GM19351 (cell line): ENCODE measurements at regions not wholly inside any gene's neighbourhood (a gene's known extent, or its start where the extent isn't known, plus 50 kb on each side); places are given as distances from the start of the nearest gene placed in this dataset.

ENCODE experiments used
- ATAC-seq: cut with Tn5 transposase; IDR thresholded peaks from one replicate; pipeline ENCODE4 v1.9.1; 2021; ENCODE audit warnings: mild to moderate bottlenecking, moderate library complexity; ENCODE audit not compliant: unreplicated experiment

- no peak for ATAC-seq
Observed at GRCh38 chr11:128269466-128269865, 317.9 kb downstream of the ETS1 start.

DNA sequence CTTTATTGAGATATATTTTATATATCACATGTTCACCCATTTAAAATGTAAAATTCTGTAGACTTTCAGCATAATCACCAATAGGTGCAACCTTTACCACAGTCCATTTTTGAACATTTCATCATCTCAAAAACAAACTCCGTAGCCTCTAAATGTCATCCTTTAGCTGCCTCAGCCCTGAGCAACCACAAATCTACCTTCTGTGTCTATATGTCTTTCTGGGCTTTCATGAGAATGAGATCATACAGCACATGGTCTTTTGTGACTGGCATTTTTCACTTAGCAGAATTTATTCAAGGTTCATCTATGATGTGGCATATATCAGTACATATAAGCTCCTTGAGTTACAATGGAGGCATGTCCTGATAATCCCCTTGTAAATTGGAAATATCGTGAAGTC lies 320.5 kb downstream of the ETS1 start:
- ATAC-seq = no peak

GRCh38 chr11:128262463-128263345 lies 324.7 kb downstream of the ETS1 start:
- ATAC-seq = no peak

DNA sequence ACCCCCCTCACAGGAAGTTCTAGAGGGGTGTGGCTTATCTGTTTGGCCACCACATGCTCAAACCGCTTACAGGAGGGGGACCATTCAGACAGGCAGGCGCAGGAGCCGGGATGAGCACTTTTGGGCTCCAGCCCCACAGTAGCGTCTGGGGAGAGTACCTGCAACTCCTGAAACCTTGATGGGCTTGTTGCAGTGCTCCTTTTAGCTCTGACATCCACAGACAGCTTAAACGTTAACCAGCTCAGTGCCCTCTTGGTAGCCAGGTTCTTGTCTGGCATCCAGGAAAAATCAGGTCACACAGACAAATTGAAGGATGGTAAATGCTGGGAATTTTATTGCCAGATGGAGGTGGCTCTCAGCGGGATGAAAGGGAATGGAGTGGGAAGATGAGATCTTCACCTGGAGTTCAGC lies 326.3 kb downstream of the ETS1 start:
- ATAC-seq = no peak

DNA sequence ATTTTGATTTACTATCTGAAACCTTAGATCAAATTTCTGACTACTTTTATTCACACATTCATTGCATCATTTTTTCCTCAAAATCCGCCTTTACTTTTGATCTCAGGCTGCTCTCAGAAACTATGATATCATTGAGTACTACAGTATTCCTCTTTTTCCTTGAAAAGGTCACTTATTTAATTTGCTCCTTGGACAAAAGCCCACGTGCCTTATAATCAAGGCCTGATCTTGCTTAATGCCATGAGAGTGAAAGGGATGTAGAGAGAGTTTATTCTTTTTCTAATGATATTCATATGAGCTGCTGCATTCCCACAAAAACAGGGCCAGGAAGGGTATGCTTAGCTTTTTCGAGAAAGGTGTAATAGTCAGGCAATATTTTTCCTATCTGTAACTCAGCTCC lies 327.0 kb downstream of the ETS1 start:
- ATAC-seq = no peak

DNA sequence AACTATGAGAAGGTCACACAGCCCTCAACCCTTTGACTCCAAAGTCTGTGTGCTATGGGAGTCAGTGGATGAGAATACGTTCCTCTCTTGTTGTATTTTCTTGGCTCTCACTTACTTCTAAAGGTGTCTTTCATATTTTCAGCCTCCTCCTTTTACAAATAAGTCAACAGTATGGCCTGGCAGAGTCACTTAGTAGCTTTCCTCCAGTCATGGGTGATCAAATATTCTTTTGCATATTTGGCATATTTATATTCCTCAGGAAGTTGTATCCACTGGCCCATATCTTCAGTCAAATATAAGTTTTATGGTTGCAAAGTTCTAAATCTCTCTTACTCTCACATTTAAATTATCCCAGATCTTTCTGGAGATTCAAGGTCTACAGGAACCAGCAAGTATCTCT lies 327.5 kb downstream of the ETS1 start:
- ATAC-seq = no peak

GRCh38 chr11:128254941-128255340 lies 332.4 kb downstream of the ETS1 start:
- ATAC-seq = no peak

DNA sequence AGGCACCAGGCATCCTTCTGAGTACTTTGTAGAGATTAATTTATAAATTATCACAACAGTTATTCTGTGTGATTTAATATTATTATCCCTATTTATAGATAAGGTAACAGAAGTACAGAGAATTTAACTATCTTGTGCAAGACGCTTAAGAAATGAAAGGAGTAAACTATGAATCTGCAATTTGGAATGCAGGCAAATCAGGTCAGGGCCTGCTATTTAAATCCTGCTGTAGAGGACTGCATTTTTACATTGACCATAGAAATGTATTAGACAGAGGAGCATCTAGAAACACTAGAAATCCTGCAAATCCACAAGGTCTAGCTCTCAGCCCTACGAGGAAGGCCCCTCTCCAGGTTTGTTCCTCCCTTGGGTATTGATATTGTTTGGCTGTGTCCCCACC lies 336.2 kb downstream of the ETS1 start:
- no peak for ATAC-seq

DNA sequence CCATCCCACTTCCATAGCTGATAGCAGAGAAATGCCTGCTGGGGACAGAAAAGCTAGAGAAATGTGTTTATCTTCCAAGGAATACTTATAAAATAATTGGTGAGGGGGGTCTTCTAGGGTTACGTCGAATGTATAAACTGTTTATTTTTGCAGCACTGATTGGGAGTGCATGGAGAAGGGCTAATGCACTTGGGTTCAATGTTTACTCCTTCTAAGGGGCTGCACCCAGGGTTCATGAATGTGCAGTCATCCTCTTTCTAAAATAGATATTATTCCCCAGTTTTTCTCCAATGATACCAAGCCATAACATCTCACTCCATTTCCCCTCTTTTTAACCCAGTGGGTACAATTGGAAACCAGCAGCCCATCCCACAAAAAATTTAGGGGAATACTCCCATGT lies 336.9 kb downstream of the ETS1 start:
- ATAC-seq = no peak

GRCh38 chr11:128246810-128247594 lies 340.4 kb downstream of the ETS1 start:
- no peak for ATAC-seq

- ATAC-seq = no peak
Observed at GRCh38 chr11:128246364-128246801, 341.0 kb downstream of the ETS1 start.

DNA sequence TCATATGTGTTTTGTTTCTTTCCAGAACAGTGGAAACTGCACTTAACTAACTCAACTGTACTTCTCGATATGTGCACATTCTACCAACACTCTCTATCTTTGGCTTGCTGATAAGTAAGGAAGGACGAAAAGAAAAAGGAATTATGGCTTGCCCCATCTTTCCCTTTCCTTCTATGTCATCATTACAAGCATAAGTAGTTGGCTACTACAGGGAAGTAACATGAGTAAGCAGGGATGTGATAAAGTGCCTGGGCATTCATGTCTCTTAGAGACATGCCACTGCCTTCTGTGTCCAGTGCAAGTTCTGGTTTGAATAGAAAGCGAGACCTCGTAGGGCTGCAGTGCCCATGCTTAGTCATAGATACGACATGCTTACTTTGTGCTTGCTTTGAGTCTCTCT lies 342.5 kb downstream of the ETS1 start:
- ATAC-seq = no peak

GRCh38 chr11:128242451-128242850 lies 344.9 kb downstream of the ETS1 start:
- no peak for ATAC-seq

GRCh38 chr11:128240546-128240945 lies 346.8 kb downstream of the ETS1 start:
- ATAC-seq = no peak

DNA sequence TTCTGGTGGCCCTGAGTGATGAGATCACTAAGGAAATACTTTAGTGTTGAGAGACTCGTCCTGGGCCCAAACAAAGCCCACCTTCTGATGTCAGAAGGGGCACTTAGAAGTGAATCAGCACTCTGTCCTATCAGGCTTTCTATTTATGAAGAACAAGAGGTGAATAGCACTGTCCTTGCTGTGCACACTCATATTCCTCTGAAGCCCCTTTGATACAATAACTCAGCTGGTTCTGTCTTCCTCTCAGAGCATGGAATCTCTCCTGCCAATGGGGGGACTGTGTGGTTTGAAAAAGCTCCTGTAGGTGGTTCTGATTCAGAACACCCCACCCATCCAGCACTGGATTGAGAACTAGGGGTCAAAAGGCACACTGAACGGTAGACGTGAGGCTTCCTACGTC lies 348.1 kb downstream of the ETS1 start:
- peak; percentile 32 for ATAC-seq

DNA sequence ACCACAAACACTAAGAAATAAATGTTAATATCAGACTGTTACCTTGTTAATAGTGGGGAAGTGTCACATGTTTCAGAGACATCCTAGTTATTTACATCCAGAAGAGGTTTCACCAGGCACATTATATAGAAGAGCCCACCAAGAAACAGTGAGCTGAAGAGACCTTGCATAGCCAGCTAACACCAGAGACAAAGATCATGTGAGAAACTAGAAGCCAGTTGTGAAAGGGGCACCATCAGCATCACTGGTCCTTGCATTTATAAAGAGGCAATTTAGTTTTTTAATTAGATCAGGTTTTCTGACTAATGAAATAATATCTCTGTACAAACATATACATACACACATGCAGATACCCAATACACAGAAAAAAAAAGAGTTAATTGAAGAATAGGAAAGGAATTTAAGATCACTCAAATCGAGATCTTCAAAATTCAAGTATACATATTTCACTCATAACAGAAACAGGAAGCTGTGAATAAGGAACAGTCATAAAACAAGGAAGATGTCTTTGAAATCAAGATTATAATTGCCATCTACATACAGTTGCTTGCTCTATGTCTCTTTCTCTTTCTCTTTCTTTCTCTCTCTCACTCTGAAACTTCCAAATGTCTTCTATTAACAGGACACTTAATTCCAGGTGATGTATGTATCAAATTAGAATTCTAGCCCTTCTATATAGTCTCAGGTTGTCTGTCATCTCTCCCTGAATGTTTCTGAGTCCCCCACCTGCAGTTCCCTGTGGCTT lies 348.7 kb downstream of the ETS1 start:
- ATAC-seq = peak; percentile 90

DNA sequence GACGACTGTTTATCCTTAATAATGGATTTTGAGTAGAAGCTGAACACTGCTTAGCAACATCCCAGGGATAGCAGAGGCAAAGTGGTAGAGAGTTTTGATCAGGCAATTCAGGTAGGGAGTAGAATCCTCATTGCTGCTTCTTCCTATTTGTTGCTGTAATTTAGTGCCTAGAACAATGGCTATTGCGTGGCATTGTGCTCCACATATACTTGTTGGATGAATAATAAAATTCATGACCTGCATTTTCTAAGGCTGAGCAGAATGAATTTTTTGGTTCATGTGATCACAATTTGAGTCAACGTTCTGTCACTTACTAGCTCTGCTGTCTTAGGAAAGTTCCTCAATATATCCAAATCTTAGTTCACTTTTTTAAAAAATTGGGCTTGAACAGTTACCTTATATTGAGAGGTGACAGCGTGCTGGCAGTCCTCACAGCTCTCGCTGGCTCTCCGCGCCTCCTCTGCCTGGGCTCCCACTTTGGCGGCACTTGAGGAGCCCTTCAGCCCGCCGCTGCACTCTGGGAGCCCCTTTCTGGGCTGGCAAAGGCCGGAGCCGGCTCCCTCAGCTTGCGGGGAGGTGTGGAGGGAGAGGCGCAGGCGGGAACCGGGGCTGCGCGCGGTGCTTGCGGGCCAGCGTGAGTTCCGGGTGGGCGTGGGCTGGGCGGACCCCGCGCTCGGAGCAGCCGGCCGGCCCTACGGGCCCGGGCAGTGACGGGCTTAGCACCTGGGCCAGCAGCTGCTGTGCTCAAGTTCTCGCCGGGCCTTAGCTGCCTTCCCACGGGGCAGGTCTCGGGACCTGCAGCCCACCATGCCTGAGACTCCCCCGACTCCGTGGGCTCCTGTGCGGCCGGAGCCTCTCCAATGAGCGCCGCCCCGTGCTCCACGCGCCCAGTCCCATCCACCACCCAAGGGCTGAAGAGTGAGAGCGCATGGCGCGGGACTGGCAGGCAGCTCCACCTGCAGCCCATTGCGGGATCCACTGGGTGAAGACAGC lies 350.6 kb downstream of the ETS1 start:
- no peak for ATAC-seq

DNA sequence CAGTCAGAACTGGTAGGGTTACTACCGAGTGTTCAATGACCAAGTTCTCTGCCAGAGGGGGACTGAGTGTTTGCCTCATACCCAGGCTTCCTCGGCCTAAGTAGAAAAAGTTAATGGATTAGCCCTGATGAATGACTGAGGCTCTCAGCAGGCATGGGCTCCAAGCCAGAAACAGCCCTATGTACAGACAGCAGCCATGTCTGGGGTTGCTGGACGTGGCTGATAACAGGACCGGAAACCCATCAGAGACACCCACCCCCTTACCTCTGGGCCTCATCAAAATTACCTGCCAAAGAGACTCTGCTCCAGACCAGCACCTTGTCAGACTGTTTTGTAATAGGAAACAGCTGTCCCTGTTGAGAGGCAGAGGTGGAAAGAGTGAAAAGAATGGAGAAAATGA lies 351.4 kb downstream of the ETS1 start:
- ATAC-seq = no peak

DNA sequence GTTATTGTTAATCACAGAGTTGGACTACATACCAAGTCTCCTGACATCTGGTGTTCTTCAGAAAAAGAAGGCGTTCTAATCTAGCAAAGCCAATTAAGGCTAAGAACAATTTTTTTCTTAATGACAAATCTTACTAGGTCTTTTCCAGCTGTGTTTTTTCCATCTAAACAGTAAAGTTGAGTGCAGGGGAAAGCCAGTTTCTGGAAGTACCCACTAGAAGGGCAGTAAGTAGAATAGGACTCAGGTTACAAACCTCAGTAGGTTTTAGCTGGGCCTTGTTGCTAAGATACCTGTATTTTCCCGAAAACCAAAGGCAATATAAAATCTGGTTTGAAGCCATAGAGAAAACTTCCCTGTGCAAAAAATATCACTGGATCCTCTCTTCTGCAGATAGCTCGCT lies 351.9 kb downstream of the ETS1 start:
- no peak for ATAC-seq

GRCh38 chr11:128234143-128234542 lies 353.2 kb downstream of the ETS1 start:
- ATAC-seq = no peak
